ENCODE measurements at regions not wholly inside any gene's neighbourhood (a gene's known extent, or its start where the extent isn't known, plus 50 kb on each side); places are given as distances from the start of the nearest gene placed in this dataset.
A peak's percentile ranks its signal among the peaks of the same experiment; 100 is the strongest.

DNA sequence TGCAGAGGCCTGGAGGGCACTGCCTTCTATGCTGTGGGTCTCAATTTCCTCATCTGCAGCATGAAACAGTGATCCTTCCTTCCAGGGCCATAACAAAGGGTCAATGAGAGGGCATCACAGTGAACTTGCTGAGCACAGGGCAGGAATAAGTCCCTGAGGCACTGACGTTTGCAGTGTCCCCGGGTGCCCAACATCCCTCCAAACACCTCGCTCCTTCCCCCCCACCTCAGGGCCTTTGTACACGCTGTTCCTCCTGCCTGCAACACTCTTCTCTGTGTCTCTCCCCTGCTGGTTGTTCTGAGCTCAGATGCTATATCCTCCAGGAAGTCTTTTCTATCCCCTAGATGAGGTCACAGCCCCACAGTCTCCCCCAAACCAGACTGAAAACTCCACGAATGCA, 59.7 kb upstream of the TCF20 start:
- no peak for DNase-seq

- DNase-seq: no peak
Measured at GRCh38 chr22:42329504-42329903, 59.1 kb upstream of the TCF20 start.

DNA sequence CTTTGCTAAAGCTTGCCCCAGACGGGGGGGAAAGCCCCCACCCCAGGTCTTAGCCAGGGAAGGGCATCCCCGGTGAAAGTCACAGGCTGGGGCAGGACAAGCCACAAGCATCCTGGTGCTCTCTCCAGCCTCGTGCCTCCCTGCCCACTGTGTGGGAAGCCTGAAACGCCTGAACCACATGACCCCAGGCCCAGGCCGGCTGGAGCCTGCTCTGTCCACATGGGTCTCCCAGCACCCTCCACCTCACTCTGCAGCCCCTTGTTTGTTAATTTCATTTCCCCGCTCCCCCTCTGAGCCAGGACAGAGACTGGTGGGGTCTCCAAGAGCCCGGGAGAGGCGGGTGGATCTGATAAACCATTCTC, 58.3 kb upstream of the TCF20 start:
- no peak for DNase-seq

GRCh38 chr22:42328130-42328783, 57.8 kb upstream of the TCF20 start:
- DNase-seq: no peak

GRCh38 chr22:42327462-42328129, 57.1 kb upstream of the TCF20 start:
- DNase-seq: no peak

GRCh38 chr22:42326801-42327200, 56.3 kb upstream of the TCF20 start:
- DNase-seq: peak; percentile 45

DNA sequence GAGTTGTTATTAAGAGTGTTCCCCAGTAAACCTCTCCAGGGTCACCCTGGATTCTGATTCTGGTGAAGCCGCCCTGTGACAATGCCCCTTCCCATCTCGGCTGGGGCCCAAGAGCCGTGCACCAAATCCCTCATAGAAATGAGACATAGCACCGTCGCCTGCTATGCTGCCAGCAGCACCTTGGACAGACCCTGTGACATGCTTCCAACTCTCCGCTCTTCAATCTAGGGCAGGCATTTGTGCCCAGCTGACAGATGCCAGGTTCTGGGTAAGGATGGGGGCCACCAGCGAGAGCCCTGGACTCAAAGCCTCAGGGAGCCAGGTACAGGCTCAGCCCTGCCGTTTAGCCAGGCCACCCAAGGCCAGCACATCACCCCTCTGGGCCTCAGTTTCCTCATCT, 55.8 kb upstream of the TCF20 start:
- DNase-seq: no peak

DNA sequence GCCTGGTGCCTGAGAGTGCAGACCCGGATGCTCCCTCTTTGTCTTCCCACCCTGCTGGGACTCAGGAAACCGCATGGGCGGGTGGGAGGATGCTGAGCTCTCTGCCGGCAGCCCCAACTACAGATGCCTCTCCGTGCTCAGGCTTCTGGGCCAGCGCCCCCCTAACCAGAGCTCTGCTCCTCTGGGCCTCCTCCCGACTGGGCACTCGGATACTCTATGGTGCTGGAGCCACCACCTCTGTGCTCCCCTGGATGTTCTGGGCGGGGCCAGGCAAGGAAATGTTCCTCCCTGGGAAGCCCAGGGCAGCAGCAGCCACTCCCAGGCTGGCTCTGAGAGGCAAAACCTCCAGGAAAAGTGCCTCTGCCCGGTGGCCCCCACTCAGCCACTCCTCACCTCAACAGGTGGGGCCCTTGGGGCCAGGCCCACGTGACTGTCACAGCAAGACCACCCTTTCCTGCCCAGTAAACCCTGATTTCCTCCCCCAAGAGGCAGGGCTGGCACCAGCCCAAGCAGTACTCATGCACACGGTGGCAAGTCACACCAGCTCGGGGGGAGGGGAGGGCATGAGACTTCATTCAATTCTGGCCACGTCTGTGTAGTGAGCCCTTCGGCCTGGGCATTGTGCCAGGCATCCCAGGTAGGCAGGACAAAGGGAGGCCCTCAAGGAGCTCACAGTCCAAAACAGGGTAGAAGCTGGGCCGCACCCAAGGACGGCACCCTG, 54.7 kb upstream of the TCF20 start:
- DNase-seq: peak; percentile 19

DNA sequence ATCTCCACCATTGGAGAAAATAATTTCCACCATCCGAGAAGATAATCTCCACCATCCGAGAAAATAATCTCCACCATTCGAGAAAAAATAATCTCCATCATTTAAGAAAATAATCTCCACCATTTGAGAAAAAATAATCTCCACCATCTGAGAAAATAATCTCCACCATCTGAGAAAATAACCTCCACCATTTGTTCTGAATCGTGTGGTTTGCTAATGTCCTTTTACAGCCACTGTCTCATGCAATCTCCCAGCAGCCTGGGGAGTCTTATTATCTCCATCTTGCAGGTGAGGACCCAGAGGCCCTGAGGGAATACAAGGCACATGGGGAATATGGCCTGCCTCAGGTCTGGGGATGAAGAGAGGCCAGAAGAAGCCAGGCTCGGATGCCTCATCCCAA, 54.1 kb upstream of the TCF20 start:
- no peak for DNase-seq

DNA sequence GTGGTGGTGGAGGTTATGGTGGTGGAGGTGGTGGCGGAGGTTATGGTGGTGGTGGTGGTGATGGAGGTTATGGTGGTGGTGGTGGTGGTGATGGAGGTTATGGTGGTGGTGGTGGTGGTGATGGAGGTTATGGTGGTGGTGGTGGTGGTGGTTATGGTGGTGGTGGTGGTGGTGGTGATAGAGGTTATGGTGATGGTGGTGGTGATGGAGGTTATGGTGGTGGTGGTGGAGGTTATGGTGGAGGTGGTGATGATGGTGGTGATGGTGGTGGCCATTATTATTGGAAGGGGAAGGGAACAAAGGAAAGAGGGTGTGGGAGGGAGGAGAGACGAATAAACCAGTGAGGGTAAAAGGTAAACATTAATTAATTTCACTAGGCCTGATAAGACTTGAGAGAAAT, 53.5 kb upstream of the TCF20 start:
- DNase-seq: no peak

GRCh38 chr22:42322562-42322926, 52.1 kb upstream of the TCF20 start:
- no peak for DNase-seq

GRCh38 chr22:42321908-42322561, 51.6 kb upstream of the TCF20 start:
- DNase-seq: peak; percentile 29

DNA sequence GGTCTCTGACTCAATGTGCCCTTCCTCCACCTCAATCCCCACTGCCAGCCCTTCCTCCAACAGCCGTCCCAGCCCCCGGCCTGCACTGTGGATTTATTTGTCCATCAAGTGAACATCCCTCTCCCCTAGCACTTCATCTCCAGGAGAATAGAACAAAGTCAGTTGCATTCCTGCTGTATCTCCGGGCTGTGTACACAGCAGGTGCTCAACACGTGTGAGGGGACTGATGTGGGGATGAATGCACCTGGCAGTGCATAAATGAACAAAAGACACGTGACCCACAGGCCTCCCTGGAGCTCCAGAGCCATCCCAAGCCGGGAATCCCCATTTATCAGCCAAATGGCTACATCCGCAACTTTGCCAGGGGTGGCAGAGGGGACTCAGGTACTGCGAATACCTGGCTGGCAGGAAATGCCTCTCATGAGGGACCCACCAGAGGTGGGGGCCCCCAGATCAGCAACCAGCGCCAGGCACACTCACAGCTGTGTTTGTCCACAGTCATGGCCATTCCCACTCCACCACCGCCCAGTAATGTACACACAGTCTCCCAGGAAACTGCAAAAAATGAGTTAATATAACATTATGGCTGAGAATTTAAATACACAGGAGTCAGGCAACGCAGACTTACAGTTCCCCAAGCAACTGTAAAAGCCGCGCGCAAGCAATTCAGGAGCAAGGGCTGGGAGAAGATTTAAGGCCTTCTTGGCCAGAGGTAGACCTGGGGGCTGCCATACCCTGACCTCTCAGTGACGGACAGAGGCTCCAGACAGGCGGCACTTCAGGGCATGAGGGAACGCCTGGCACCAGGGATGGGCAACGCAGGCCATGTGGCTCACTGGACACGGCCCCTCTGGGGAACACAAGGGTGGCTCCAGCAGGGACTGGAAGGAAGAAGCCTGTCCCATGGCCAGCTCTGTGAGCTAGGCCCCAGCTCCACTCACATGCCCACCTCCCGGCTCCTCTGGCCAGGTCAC, 50.3 kb upstream of the TCF20 start:
- peak; percentile 31 for DNase-seq
